Germinal center (tissue), 1 donor: ENCODE measurements at regions not wholly inside any gene's neighbourhood (a gene's known extent, or its start where the extent isn't known, plus 50 kb on each side); places are given as distances from the start of the nearest gene placed in this dataset.

Experiments
- DNase-seq: peaks from one replicate; pipeline ENCODE4 v3.0.0; 2012; ENCODE audit warnings: mixed read lengths, low spot score

- no peak for DNase-seq
Measured at GRCh38 chr5:74187757-74188156, 452.8 kb downstream of the ENC1 start.

- DNase-seq, result no peak
Measured at GRCh38 chr5:74186356-74187315, 453.9 kb downstream of the ENC1 start.

GRCh38 chr5:74185599-74185998 is 454.9 kb downstream of the ENC1 start:
- no peak for DNase-seq

GRCh38 chr5:74184649-74185048 is 455.9 kb downstream of the ENC1 start:
- DNase-seq, result no peak

DNA sequence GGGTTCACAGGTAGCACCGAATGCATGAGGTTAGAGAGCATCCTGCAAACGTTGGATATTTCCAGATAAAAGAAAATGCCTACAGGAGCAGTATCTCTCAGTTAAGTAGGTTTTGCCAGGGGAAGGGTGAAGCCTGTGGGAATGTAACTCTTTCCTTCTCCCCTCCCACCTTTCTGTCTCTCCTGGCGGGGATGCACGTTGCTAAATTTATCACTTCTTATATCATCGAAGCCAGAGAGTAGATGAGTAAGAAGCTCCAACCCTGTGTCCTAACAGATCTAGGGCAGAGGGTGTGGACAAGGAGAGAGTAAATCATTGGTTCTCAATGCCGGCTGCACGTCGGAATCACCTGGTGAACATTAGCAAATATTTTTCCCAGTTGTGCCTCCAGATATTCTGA is 457.5 kb downstream of the ENC1 start:
- no peak for DNase-seq

GRCh38 chr5:74182603-74183002 is 457.9 kb downstream of the ENC1 start:
- DNase-seq, result no peak

- DNase-seq, result no peak
Measured at GRCh38 chr5:74179701-74180100, 460.8 kb downstream of the ENC1 start.

DNA sequence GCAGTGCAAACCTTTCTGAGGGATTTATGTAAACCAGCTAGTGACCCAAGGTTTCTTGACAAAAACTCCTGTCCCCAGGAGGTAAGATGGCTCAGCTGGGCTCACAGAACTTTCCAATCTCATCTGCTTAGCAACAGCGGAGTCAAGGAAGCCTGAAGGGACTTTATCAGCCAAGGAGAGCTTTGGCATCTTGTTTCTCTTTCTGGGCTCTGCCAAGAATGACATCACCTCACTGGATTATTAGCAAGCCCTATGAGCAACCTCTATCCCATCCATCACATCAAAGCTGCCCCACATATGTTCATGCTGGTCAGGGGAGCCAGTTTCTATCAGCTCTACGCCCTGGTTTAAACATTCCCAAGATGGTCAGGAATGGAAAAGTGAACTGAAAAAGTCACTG is 461.3 kb downstream of the ENC1 start:
- no peak for DNase-seq

- DNase-seq, result no peak
Measured at GRCh38 chr5:74177961-74178360, 462.6 kb downstream of the ENC1 start.

- DNase-seq, result no peak
Measured at GRCh38 chr5:74174366-74174765, 466.2 kb downstream of the ENC1 start.

DNA sequence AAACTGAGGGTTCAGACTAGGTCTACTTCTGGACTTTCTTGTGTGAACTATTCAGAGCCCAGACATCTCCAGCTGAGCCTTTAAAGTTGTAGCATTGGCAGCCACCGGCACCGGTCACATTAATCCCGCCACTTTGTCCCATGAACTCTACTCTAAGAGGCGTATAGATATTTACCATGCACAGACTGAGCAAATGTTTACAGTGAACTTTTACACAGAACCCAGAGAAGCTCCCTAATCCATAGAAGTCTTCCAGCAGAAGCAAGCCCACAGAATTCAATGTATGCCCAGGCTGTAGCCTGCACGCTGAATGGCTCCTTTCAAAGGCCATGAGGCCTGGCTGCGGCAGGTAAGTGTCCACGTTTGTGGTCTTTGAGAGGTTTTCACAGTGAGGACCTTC is 466.9 kb downstream of the ENC1 start:
- DNase-seq, result no peak

- no peak for DNase-seq
Measured at GRCh38 chr5:74173241-74173640, 467.3 kb downstream of the ENC1 start.

DNA sequence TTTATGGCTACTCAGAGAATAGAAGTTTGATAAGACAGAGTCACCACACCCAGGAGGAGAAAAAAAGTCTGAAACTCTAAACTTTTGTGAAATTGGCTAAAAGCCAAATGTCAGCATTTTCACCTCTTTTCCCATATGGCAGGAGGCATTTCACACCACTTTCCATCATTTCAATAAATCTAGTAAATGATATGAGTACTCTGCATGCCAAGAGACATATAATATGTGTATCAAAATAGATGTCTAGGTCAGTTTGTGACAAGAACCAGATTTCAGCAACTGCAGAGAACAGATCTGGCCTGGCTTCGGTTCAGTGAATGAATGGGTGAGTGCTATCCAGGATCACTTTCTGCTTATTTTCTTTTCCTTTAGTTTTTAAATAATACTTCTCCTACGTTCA is 470.8 kb downstream of the ENC1 start:
- DNase-seq, result no peak

- DNase-seq, result no peak
Measured at GRCh38 chr5:74167930-74168315, 472.6 kb downstream of the ENC1 start.

GRCh38 chr5:74167206-74167929 is 473.2 kb downstream of the ENC1 start:
- DNase-seq, result no peak

DNA sequence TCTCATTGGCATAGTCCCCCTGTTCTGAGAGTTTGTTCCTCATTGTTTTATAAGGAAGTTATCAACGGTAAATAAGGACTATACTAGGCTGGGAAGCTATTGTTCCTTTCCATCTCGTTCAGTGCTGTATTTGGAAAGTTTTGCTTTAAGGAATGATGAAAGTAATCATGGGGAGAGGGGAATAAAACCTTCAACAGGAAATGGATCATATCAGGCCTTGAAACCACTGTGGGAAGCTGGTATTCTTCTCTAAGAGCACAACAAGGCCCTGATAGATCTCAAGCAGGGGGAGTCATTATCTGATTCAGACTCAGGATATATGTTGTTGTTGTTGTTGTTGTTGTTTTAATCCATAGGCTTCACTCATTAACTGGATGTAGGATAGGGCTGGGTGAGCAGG is 474.5 kb downstream of the ENC1 start:
- no peak for DNase-seq

DNA sequence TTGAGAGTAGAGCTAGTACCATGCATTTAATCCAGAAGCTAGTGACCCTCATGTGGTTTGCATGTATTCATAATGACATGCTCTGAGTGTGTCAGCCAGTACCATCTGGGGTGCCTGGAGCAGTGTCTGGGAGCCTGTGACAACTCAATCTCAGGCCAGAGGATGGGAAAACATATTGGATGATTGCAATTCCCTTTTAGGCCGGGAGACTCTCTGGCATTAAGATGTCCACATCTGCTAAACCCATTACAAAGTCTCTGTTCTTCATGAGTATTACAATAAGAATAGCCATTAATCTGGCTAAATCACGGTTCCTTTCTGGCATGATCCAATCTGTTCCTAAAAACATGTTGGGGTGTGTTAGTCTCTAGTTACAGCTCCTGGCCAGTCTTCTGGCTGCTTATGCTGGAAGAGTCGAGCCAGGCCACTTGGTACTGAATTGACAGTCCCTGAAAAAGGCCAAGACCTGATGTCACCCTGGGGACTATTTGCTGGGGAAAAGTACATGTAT is 475.7 kb downstream of the ENC1 start:
- DNase-seq, result no peak

DNA sequence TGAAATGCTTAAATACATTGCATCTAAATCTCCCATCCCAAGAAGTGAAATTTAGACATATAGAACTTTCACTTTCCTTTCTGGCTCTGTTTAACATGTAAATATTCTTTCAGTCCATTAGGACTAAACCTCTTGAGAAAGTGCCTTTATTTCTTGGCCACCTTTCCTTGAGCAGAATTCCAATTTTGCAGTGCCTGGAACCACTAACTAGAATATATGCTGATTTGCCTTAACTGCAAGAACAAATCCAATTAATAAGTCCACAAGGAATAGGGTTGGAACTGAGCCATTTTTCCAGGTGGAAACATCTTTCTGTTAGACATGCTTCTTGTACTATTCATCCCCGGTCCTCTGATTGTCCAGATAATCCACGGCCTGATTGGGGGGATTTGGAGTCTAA is 478.0 kb downstream of the ENC1 start:
- DNase-seq, result no peak

DNA sequence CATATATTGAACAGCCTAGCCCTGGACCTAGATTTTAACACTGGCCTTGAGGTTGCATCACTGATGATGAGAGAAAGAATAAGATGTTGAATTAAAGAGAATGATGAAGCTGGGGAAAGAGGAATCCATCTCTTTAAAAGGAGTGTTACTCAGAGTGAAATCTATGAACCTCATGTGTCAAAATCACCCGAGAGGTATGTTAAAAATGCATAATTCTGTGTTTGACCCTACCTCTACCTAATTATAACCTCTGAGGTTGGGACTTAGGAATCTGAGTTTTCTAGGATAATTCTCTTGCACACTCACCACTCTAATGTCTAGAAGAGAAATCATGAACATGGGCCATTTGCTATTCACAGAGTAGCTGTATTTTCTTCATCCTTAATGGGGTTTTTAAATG is 479.4 kb downstream of the ENC1 start:
- DNase-seq, result no peak

DNA sequence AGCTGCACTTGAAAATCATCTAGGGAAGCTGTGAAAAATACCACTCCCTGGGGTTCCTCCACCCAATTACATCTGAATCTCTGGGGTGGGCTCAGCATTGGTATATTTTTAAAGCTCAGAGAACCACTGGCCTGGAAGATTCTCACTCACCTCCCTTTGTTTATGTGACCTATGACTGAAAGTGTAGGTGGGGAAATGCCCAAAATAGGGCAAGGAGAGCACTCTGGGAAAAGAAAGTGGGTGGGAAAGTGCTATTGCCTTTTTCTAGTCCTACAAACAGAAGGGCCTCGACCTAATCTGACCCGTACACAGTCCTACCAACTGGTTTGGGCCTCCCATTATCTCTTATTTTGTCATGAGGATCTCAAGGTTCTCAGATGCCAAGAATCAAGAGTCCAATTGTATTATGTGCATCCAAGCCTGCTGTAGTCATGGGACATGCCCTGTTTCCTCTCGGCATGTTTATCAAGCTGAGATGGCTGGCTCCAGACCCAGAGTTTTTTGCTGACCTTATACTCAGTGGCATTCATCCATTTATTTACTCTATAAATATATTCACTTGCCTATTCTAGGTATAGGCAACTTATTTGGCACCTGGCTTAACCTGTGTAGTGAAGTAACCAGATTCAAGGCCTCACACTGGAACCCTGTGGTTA is 483.7 kb downstream of the ENC1 start:
- DNase-seq, result no peak

DNA sequence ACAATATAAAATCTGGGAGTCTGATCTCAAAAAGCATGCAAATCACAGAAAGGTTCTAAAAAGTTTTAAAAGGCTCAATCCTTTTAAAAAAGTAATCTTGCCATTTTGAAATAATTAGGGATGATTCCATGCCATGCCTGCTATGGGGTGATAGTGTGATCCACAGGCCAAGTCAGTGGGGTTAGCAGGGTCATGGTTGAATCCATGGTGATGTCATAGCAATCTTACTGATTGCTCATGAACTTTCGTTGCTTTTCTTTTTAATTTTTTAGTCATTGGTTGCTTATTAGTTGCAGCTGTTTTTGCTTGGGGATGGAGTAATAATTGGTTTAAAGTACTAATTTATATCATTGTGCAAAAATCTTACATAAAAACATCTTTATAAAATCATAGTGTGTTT is 485.0 kb downstream of the ENC1 start:
- no peak for DNase-seq

GRCh38 chr5:74154526-74154925 is 486.0 kb downstream of the ENC1 start:
- no peak for DNase-seq
